Dendritic cell treated with granulocyte-macrophage colony-stimulating factor and Interleukin-4, amounts not matched to agents 40 ng/mL and 50 ng/mL, for 4 days (primary cell): ENCODE measurements at regions not wholly inside any gene's neighbourhood (a gene's known extent, or its start where the extent isn't known, plus 50 kb on each side); places are given as distances from the start of the nearest gene placed in this dataset.
"Not testable (repeated sequence)": the region's sequence is repeated elsewhere in the genome, so short reads cannot be mapped to it uniquely, and the experiment has no call there.

Experiments used
- H3K27ac Mint-ChIP-seq: one replicate; pipeline ENCODE4 v1.8.0; 2022; ENCODE audit warnings: mild to moderate bottlenecking, mixed read lengths
- H3K27me3 Mint-ChIP-seq: one replicate; pipeline ENCODE4 v1.8.0; 2022; ENCODE audit warnings: mild to moderate bottlenecking, mixed read lengths
- H3K36me3 Mint-ChIP-seq: one replicate; pipeline ENCODE4 v1.8.0; 2022; ENCODE audit warnings: low read depth, mixed read lengths
- H3K4me1 Mint-ChIP-seq: one replicate; pipeline ENCODE4 v1.8.0; 2022; ENCODE audit warnings: low read depth, mixed read lengths
- H3K4me3 Mint-ChIP-seq: one replicate; pipeline ENCODE4 v1.8.0; 2022; ENCODE audit warnings: mild to moderate bottlenecking, moderate library complexity, mixed read lengths
- H3K9me3 Mint-ChIP-seq: one replicate; pipeline ENCODE4 v1.8.0; 2022; ENCODE audit warnings: mixed read lengths
- intact Hi-C: fragments of 100-400 bp; cut with micrococcal nuclease; formaldehyde crosslinking; loops from one replicate; pipeline ENCODE4 v1.15.0; 2022

GRCh38 chr14:86072116-86072894, 542.4 kb downstream of the FLRT2 start:
- Mint-ChIP-seq H3K9me3 (peaks cover 15% of the 10 kb centered on the region), H3K27me3 (no peaks in the 10 kb centered on the region), H3K4me3 (no peak overlapping the region), H3K4me1 (no peaks in the 10 kb centered on the region), H3K36me3 (no peaks in the 10 kb centered on the region), H3K27ac (no peak overlapping the region)
- intact Hi-C loops: no loop called here

- Mint-ChIP-seq H3K9me3 (peaks cover 5% of the 10 kb centered on the region), H3K4me1 (no peaks in the 10 kb centered on the region), H3K36me3 (no peaks in the 10 kb centered on the region), H3K4me3 (no peak overlapping the region), H3K27me3 (no peaks in the 10 kb centered on the region), H3K27ac (no peak overlapping the region)
- intact Hi-C loops: no loop called here
Observed at GRCh38 chr14:86066651-86067050, 536.7 kb downstream of the FLRT2 start.

GRCh38 chr14:86065407-86065806, 535.5 kb downstream of the FLRT2 start:
- Mint-ChIP-seq H3K4me1 (no peaks in the 10 kb centered on the region), H3K9me3 (no peaks in the 10 kb centered on the region), H3K27me3 (no peaks in the 10 kb centered on the region), H3K27ac (no peak overlapping the region), H3K4me3 (no peak overlapping the region), H3K36me3 (no peaks in the 10 kb centered on the region)
- intact Hi-C loops: no loop called here

- H3K27ac Mint-ChIP-seq, H3K9me3 Mint-ChIP-seq, H3K36me3 Mint-ChIP-seq, H3K4me1 Mint-ChIP-seq, H3K27me3 Mint-ChIP-seq, intact Hi-C loops, H3K4me3 Mint-ChIP-seq: not testable (repeated sequence)
Observed at GRCh38 chr14:86064595-86064994, 534.7 kb downstream of the FLRT2 start.

- H3K4me1 Mint-ChIP-seq: no peaks in the 10 kb centered on the region
- no peaks in the 10 kb centered on the region for H3K36me3 Mint-ChIP-seq
- H3K27ac Mint-ChIP-seq: no peak overlapping the region
- H3K4me3 Mint-ChIP-seq: no peak overlapping the region
- H3K27me3 Mint-ChIP-seq: no peaks in the 10 kb centered on the region
- intact Hi-C loops: no loop called here
- no peaks in the 10 kb centered on the region for H3K9me3 Mint-ChIP-seq
Observed at GRCh38 chr14:86057018-86057667, 527.2 kb downstream of the FLRT2 start.

GRCh38 chr14:86055512-86056075, 525.6 kb downstream of the FLRT2 start:
- intact Hi-C loops: no loop called here
- H3K27me3 Mint-ChIP-seq: no peaks in the 10 kb centered on the region
- no peak overlapping the region for H3K4me3 Mint-ChIP-seq
- H3K9me3 Mint-ChIP-seq: no peaks in the 10 kb centered on the region
- H3K4me1 Mint-ChIP-seq: no peaks in the 10 kb centered on the region
- H3K27ac Mint-ChIP-seq: no peak overlapping the region
- H3K36me3 Mint-ChIP-seq: no peaks in the 10 kb centered on the region

GRCh38 chr14:86052868-86053267, 522.9 kb downstream of the FLRT2 start:
- H3K27ac Mint-ChIP-seq: no peak overlapping the region

GRCh38 chr14:86050757-86051156, 520.8 kb downstream of the FLRT2 start:
- Mint-ChIP-seq H3K4me3 (no peak overlapping the region), H3K36me3 (no peaks in the 10 kb centered on the region), H3K27me3 (no peaks in the 10 kb centered on the region), H3K27ac (no peak overlapping the region), H3K9me3 (peaks cover 19% of the 10 kb centered on the region), H3K4me1 (no peaks in the 10 kb centered on the region)
- intact Hi-C loops: no loop called here

More at GRCh38 chr14:86052868-86053267, 522.9 kb downstream of the FLRT2 start:
- Mint-ChIP-seq H3K27me3 (no peaks in the 10 kb centered on the region), H3K36me3 (no peaks in the 10 kb centered on the region), H3K4me3 (no peak overlapping the region), H3K9me3 (no peaks in the 10 kb centered on the region), H3K4me1 (no peaks in the 10 kb centered on the region)
- intact Hi-C loops: no loop called here

GRCh38 chr14:86050072-86050683, 520.2 kb downstream of the FLRT2 start:
- no peak overlapping the region for H3K4me3 Mint-ChIP-seq
- intact Hi-C loops: no loop called here
- H3K4me1 Mint-ChIP-seq: no peaks in the 10 kb centered on the region
- no peaks in the 10 kb centered on the region for H3K36me3 Mint-ChIP-seq
- peaks cover 22% of the 10 kb centered on the region for H3K9me3 Mint-ChIP-seq
- H3K27me3 Mint-ChIP-seq: no peaks in the 10 kb centered on the region
- H3K27ac Mint-ChIP-seq: no peak overlapping the region

GRCh38 chr14:86039176-86039575, 509.2 kb downstream of the FLRT2 start:
- no peaks in the 10 kb centered on the region for H3K27me3 Mint-ChIP-seq
- H3K9me3 Mint-ChIP-seq: no peaks in the 10 kb centered on the region
- H3K4me3 Mint-ChIP-seq: no peak overlapping the region
- no peaks in the 10 kb centered on the region for H3K4me1 Mint-ChIP-seq
- no peak overlapping the region for H3K27ac Mint-ChIP-seq
- intact Hi-C loops: loop anchor here (5.0 to 10.0 kb wide), 3 partner anchors 184 to 866 kb away; no protein-coding TSS in a partner anchor
- no peaks in the 10 kb centered on the region for H3K36me3 Mint-ChIP-seq

- no peak overlapping the region for H3K4me3 Mint-ChIP-seq
Observed at GRCh38 chr14:86038387-86039042, 508.6 kb downstream of the FLRT2 start.

GRCh38 chr14:86035882-86036281, 505.9 kb downstream of the FLRT2 start:
- H3K27ac Mint-ChIP-seq: no peak overlapping the region
- no peaks in the 10 kb centered on the region for H3K27me3 Mint-ChIP-seq
- intact Hi-C loops: loop anchor here (5.0 to 10.0 kb wide), 3 partner anchors 181 to 869 kb away; no protein-coding TSS in a partner anchor
- no peaks in the 10 kb centered on the region for H3K36me3 Mint-ChIP-seq
- no peaks in the 10 kb centered on the region for H3K9me3 Mint-ChIP-seq
- H3K4me3 Mint-ChIP-seq: no peak overlapping the region
- no peaks in the 10 kb centered on the region for H3K4me1 Mint-ChIP-seq

More at GRCh38 chr14:86038387-86039042, 508.6 kb downstream of the FLRT2 start:
- Mint-ChIP-seq H3K4me1 (no peaks in the 10 kb centered on the region), H3K9me3 (no peaks in the 10 kb centered on the region), H3K27ac (no peak overlapping the region), H3K36me3 (no peaks in the 10 kb centered on the region), H3K27me3 (no peaks in the 10 kb centered on the region)
- intact Hi-C loops: loop anchor here (5.0 to 10.0 kb wide), 3 partner anchors 184 to 866 kb away; no protein-coding TSS in a partner anchor

GRCh38 chr14:86027990-86028389, 498.0 kb downstream of the FLRT2 start:
- Mint-ChIP-seq H3K27me3 (no peaks in the 10 kb centered on the region), H3K36me3 (no peaks in the 10 kb centered on the region), H3K27ac (no peak overlapping the region), H3K4me1 (peaks cover 16% of the 10 kb centered on the region), H3K9me3 (no peaks in the 10 kb centered on the region), H3K4me3 (no peak overlapping the region)
- intact Hi-C loops: no loop called here
